GM19035 (cell line): ENCODE measurements at regions not wholly inside any gene's neighbourhood (a gene's known extent, or its start where the extent isn't known, plus 50 kb on each side); places are given as distances from the start of the nearest gene placed in this dataset.
"Not testable (repeated sequence)": the region's sequence is repeated elsewhere in the genome, so short reads cannot be mapped to it uniquely, and the experiment has no call there.

Experiments
- ATAC-seq: cut with Tn5 transposase; IDR thresholded peaks from one replicate; pipeline ENCODE4 v1.9.1; 2021; ENCODE audit not compliant: unreplicated experiment

GRCh38 chr1:182331387-182331786 is 60.2 kb downstream of the GLUL start:
- no peak for ATAC-seq

DNA sequence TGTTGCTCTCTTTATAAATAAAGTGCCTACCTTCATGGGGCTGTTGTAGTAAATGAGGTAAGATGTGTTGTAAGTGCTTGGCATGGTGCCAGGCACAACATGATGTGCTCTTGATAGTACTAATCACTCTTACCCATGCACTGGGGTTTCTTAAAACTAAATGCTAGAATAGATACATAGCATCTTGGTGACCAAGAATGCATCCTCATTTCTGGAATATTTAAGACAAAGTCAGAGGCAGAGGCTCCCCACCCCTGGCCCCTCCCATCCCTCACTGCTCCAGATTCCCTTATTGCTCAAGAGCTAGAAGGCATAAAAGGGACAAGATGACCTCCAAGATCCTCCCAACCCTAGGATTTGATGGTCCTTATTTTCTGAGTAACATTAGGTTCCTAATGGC is 61.3 kb downstream of the GLUL start:
- ATAC-seq = no peak

DNA sequence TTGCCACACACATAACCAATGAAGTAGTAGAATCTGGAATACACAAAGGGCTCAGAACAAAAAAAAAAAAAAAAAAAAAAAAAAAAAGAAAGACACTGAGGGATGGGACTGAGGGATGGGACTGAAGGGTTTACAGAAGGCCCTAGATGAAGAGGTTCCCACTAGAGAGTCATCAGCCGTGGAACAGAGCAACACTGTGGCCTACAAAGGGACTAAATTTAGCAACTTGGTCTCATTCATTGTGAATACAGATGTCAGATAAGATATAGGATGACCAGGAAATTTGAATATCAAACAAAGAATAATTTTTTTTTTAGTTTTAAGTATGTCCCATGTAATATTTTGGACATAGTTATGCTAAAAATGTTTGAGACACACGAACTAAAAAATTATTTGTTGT is 62.1 kb downstream of the GLUL start:
- ATAC-seq = no peak

DNA sequence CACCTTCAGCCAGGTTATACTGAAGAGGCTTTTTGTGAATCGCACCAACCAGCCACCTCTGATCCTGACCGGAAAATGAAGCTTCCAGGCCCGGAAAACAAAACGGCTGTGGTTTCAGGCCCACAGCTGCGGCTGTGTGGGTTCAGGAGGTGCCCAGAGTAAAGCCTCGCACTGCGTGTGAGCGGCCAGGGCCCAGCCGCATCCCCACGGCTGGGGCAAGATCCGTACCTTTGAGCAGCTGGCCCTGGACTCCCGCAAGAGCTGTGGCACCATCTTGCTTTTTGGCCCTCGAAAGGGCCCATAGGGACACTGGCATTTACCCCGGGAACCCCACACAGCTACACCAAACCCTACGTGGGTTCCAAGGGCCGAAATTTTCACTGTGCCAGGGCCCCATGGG is 63.0 kb downstream of the GLUL start:
- ATAC-seq = no peak

DNA sequence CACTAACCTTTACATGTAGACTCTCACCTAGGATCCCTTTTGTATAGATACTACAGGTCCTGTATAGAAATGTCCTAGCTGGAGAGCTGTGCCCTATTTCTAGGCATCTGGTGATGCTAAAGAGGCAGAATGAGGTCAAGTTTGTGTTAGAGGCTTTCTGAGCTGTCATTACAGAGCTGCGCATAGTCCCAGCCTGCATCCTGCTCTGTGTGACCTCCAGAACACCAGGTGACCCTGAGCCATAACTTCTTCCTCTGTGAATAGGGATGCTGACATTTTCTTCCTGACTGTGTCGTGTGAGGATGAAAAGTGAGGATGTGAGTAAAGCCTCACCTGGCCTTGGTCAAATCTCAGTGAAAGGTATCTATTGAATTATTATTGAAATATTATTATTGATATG is 66.3 kb downstream of the GLUL start:
- no peak for ATAC-seq

DNA sequence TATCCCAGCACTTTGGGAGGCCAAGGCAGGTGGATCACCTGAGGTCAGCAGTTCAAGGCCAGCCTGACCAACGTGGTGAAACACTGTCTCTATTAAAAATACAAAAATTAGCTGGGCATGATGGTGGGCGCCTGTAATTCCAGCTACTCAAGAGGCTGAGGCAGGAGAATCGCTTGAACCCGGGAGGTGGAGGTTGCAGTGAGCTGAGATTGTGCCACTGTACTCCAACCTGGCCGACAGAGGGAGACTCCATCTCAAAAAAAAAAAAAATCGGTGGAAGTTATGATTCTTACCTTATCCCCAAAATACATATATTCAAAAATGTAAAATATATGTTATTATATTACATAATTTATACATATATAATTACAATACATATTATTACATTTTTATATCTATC is 70.1 kb downstream of the GLUL start:
- not testable (repeated sequence) for ATAC-seq

DNA sequence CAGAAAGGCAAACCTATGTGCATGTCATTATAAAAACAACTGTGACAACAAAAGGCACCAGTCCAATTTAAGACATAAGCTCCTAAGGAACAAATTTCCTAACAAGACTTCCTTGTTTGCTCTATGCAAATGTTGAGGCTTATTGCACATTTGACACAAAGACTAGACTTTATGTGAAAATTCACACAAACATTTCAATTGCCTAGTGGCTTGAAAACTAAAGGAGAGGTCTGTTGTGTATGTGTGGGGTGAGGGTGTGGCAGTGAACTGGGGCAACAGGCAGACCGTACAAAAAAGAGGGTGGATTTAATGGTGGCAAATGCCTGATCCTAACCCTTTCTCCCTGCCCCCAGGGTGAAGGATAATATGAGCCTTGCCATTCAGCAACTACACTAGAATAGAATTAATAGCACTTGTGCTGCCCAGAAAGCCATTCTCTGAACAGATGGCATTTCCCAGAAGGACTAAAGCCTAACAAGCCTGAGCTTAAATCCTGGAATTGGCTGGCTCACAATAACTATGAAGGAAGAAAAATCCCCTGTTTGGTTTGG is 73.9 kb downstream of the GLUL start:
- no peak for ATAC-seq

DNA sequence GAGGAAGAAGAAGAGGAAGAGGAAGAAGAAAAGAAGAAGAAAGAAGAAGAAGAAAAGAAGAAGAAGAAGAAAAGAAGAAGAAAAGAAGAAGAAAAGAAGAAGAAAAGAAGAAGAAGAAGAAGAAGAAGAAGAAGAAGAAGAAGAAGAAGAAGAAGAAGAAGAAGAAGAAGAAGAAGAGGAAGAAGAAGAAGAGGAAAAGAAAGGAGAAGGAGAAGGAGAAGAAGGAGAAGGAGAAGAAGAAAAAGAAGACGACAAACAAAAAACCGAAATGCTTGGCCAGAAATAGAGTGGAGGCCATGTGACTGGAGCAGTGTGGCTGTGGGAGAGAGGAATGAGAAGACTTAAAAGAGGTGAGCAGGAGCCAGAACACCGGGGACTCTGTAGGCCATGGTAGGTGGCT is 75.1 kb downstream of the GLUL start:
- ATAC-seq = not testable (repeated sequence)

GRCh38 chr1:182315167-182315556 is 76.4 kb downstream of the GLUL start:
- ATAC-seq = no peak

DNA sequence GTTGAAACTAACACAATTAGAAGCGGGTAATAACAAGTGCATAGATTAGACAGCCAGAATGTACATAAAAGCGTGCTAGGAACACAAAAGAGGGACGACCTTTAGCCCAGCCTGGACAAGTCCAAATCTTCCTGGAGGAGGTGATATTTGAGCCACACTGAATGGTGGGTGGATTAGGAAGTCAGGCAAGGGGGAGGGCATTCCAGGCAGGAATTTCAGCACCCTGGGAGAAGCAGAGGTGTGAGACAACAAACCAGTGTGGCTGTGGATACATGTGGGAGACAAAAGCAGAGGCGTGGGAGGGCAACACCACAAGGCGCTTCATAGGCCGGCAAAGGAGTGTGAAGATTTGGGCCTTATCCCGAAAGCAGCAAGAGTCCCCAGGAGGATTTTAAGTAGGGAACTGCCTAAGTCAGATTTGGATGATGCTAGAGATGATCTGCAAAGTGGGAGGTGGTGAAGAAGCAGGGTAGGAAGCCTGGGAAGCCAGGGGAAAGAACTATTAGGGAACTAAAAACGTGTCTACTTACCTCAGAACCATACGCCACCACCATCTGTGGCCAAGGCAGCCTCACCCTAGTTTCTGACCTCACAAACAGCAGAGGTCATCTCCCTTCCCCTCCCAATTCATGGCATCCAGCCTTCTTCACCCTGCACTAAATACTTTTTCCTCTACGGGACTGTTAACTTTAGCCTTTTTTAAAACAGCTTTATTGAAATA is 81.8 kb downstream of the GLUL start:
- ATAC-seq = no peak

- ATAC-seq = no peak
Measured at GRCh38 chr1:182308826-182309225, 82.8 kb downstream of the GLUL start.

DNA sequence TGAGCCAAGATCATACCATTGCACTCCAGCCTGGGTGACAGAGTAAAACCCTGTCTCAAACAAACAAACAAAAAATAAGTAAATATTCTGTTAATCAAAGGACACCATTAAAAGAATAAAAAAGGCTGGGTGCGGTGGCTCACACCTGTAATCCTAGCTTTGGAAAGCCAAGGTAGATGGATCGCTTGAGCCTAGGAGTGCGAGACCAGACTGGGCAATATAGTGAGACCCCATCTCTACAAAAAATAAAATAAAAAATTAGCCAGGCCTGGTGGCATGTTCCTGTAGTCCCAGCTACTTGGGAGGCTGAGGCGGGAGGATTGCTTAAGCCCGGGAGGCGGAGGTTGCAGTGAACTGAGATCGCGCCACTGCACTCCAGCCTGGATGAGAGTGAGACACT is 84.1 kb downstream of the GLUL start:
- ATAC-seq = not testable (repeated sequence)

DNA sequence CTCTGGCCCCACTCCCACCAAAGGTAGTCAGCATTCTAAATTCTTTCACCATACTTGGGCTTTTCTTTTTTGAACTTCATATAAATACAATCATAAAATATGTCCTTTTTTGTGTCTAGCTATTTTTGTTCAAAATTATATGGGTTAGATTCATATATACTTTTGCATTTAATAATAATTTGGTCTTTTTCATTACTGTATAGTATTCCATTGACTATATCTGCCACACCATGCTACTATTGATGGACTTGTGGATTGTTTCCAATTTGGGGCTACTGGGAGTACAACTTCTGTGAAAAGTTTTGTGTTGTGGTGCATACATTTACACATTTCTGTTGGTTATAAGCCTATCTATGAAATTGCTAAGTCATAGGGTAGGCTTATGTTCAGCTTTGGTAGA is 85.7 kb downstream of the GLUL start:
- ATAC-seq = no peak

DNA sequence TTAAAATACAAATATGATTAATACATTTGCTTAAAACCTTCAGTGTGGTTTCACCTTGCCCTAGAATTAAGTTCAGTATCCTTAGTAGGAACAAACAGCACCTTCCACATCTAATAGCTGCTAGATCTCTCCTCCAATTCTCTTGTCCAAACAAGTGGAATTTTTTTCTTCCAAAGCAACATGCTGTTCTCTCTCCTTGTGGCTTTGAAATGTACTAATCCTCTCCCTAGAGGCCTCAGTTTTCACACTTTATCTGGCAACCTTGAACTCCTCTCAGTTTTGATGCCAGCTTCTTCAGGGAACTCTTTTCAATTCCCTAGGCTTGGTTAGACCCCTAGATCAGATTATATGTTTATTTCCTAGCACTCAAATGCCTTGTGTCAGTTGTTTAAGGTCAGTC is 87.0 kb downstream of the GLUL start:
- ATAC-seq = no peak

GRCh38 chr1:182304218-182304617 is 87.4 kb downstream of the GLUL start:
- ATAC-seq = no peak

DNA sequence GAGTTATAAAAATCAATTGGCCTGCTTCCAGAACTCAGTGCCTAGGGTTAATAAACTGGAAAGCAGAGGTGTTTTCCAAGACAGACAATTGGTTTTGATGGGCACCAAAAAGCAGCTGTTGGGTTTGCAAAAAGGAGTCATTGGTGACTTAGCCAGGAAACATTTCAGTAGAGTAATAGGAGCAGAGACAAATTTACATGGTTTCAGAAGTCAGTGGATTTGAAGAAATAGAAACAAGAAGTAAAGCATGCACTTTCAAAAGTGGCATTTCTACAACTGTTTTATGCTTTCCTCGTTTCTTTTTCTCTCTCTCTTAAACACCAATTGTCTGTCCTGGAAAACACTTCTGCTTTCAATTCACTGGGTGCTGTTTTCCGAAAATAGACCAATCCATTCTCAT is 87.8 kb downstream of the GLUL start:
- ATAC-seq = no peak

DNA sequence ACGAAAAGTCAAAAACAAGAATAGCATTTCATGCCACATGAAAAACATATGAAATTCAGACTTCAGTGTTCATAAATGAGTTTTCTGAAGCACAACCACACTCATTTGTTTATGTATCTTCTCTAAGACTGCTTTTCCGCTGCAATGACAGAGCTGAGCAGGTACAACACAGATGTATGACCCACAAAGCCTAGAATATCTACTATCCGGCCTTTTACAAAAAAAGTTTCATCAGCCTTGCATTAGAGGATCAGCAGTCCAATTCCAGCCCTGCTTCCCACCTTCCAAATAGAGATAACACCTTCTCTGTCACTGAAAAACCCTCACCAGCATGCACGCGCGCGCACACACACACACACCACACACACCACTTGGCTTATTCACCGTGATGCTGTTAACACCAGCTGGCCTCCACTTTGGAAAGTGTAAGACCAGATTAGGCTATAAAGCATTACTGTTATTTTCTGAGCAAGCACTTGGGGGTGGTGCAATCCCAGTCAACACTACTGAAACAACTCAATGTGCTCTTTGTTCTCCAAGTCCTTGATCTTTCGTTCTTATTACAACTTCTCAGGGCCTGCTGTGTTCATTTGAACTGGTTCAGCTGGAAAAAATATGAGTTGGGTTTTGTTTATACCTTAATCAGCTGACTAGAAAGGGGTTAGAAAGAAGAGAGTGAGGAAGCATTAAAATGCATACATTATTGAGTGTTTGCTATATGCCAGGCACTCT is 90.0 kb downstream of the GLUL start:
- ATAC-seq = no peak

DNA sequence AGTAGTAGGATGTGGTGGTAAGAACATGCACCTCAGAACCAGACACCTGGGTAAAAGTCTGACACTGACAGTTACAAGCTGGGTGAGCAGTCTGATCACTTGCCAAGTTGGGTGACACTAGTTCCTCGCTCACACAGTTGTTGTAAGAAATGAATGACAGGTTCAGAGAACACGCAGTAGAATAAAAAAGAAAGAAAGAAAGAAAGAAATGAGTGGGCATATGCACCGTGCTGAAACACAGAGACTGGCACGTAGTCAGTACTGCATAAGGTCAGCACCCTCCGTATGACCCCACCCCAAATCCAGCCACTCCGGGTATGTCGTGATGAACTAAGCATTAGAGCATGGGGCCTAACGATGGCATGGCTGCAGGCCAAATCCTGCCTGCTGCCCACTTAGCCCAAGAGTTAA is 90.6 kb downstream of the GLUL start:
- no peak for ATAC-seq

DNA sequence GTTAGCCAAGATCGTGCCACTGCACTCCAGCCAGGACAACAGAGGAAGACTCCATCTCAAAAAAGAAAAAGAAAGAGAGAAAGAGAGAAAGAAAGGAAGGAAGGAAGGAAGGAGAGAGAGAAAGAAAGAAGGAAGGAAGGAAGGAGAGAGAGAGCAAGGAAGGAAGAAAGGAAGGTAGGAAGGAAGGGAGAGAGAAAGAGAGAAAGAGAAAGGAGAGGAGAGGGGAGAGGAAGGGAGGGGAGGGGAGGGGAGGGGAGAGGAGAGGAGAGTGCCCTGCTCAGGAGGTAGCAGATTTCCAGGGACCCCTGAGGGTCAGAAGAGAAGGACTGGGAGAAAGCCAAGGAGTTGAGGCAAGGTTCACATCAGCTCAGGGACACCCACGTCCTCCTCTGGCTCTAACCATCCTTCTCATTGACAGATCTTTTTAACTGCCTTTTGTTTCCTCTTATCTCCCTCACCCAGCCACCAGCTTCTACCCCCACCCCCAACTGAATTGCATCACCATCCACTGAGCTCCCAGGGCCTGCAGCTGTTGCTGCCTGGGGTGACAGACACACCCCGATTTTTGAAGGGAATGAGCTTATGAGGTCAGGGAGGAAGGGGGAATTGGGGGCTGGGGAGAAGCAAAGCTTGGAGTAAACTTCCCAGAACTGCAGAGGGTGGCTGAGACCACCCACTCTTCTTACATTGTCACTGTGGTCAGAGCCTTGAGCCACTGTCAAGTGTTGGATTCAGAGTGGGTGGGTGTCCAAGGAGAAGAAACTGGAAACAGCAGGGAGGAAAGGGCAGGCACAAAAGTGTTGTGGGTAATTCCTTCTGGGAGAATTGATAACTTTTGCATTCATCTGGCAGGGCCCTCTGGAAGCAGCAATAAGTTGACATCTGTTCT is 91.6 kb downstream of the GLUL start:
- ATAC-seq = no peak

DNA sequence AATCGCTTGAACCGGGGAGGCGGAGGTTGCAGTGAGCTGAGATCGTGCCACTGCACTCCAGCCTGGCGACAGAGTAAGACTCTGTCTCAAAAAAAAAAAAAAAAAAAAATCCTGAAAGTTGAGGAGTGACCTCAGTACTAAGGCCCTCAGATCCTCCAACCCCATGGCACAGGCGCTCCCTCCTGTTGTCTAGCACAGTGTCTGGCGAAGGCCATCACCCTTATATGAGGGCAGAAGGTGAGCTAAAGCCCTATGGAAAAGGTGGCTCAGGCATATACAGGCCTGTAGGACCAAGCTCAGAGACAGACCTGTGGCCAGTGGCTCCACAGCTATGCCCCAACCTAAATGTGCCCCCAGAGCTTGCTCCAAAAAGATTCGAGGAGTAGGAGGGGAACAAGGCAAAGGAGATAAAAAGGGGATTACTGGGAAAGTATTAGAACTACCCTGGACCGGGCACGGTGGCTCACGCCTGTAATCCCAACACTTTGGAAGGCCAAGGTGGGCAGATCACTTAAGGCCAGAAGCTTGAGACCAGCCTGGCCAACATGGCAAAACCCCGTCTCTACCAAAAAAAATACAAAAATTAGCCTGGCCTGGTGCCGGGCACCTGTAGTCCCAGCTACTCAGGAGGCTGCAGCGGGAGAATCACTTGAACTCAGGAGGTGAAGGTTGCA is 92.4 kb downstream of the GLUL start:
- ATAC-seq = not testable (repeated sequence)

- ATAC-seq = no peak
Measured at GRCh38 chr1:182297335-182297734, 94.3 kb downstream of the GLUL start.
